HEK293T (cell line): ENCODE measurements at regions not wholly inside any gene's neighbourhood (a gene's known extent, or its start where the extent isn't known, plus 50 kb on each side); places are given as distances from the start of the nearest gene placed in this dataset.

Experiments
- CTCF ChIA-PET: fragments of 350-600 bp; formaldehyde crosslinking; extraction: SDS; loops from one replicate; lab custom pipeline; 2021; ENCODE audit warnings: antibody characterized with exemption, inconsistent platforms; lab: Yijun Ruan, JAX
- POLR2A ChIA-PET: fragments of 350-600 bp; formaldehyde crosslinking; extraction: SDS; loops from one replicate; lab custom pipeline; 2020; ENCODE audit warnings: antibody characterized with exemption, inconsistent platforms; lab: Yijun Ruan, JAX
- DNase-seq: peaks from one replicate; pipeline ENCODE4 v3.0.0; 2012; ENCODE audit warnings: mixed read lengths; ENCODE audit errors: extremely low spot score
- ARNT ChIP-seq: fragments of 450-650 bp; IDR thresholded peaks from 2 replicates; pipeline ENCODE4 v1.6.1; 2017; ENCODE audit warnings: mild to moderate bottlenecking
- BHLHE40 ChIP-seq: fragments of 450-650 bp; IDR thresholded peaks from 2 replicates; pipeline ENCODE4 v1.6.1; 2016; ENCODE audit warnings: mild to moderate bottlenecking, moderate library complexity, borderline replicate concordance
- CTBP1 ChIP-seq: fragments of 450-650 bp; IDR thresholded peaks from 2 replicates; pipeline ENCODE4 v1.6.1; 2016; ENCODE audit warnings: borderline replicate concordance
- ELF4 ChIP-seq: fragments of 450-650 bp; IDR thresholded peaks from 2 replicates; pipeline ENCODE4 v1.6.1; 2017; ENCODE audit warnings: antibody characterized with exemption
- FOXA1 ChIP-seq: fragments of 450-650 bp; IDR thresholded peaks from 2 replicates; pipeline ENCODE4 v1.6.1; 2016; ENCODE audit warnings: mild to moderate bottlenecking
- FOXK2 ChIP-seq: fragments of 450-650 bp; IDR thresholded peaks from 2 replicates; pipeline ENCODE4 v1.6.1; 2016; ENCODE audit warnings: mild to moderate bottlenecking
- FOXM1 ChIP-seq: fragments of 450-650 bp; IDR thresholded peaks from 2 replicates; pipeline ENCODE4 v1.6.1; 2017; ENCODE audit warnings: mild to moderate bottlenecking, borderline replicate concordance
- HDGF ChIP-seq: fragments of 450-650 bp; IDR thresholded peaks from 2 replicates; pipeline ENCODE4 v1.6.1; 2017; ENCODE audit warnings: antibody characterized with exemption, borderline replicate concordance
- L3MBTL2 ChIP-seq: fragments of 450-650 bp; conservative IDR thresholded peaks from 2 replicates; pipeline ENCODE4 v1.6.1; 2016; ENCODE audit warnings: mild to moderate bottlenecking
- LEF1 ChIP-seq: fragments of 450-650 bp; IDR thresholded peaks from 2 replicates; pipeline ENCODE4 v1.6.1; 2017; ENCODE audit warnings: mild to moderate bottlenecking, borderline replicate concordance
- NFRKB ChIP-seq: fragments of 450-650 bp; IDR thresholded peaks from 2 replicates; pipeline ENCODE4 v1.6.1; 2016; ENCODE audit warnings: mild to moderate bottlenecking, moderate library complexity
- SP1 ChIP-seq: fragments of 450-650 bp; IDR thresholded peaks from 2 replicates; pipeline ENCODE4 v1.6.1; 2017
- SUZ12 ChIP-seq: fragments of 450-650 bp; IDR thresholded peaks from 2 replicates; pipeline ENCODE4 v1.6.1; 2016; ENCODE audit warnings: mild to moderate bottlenecking
- TARDBP ChIP-seq: fragments of 450-650 bp; IDR thresholded peaks from 2 replicates; pipeline ENCODE4 v1.6.1; 2016
- ZNF384 ChIP-seq: fragments of 450-650 bp; IDR thresholded peaks from 2 replicates; pipeline ENCODE4 v1.6.1; 2016
- TF ChIP-seq, protein P1 (sequence below): fragments of 450-650 bp; IDR thresholded peaks from 2 replicates; pipeline ENCODE4 v1.6.1; 2016

DNA sequence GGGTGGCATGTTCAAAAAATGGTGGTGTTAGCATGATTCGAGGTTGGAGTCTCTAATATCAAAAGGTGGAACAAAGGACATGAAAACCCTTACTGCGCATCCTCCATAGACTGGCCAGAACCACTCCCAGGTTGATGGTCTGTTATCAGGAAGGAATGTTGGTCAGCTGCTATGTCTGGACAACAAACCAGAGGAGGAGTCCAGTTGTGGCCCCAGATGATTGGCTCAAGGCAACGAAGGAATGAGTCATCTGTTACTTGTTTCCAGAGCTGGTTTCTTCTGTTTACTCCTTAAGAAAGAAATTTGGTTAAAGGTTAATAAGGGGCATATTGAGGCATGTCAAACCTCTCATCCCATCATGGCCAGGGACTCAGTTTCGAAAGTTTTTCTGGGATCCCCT is 56.8 kb upstream of the GRIA4 start:
- TF ChIP-seq SP1 = no peak
- no peak for TF ChIP-seq ZNF384
- no peak for TF ChIP-seq TARDBP
- TF ChIP-seq, protein P1, sequence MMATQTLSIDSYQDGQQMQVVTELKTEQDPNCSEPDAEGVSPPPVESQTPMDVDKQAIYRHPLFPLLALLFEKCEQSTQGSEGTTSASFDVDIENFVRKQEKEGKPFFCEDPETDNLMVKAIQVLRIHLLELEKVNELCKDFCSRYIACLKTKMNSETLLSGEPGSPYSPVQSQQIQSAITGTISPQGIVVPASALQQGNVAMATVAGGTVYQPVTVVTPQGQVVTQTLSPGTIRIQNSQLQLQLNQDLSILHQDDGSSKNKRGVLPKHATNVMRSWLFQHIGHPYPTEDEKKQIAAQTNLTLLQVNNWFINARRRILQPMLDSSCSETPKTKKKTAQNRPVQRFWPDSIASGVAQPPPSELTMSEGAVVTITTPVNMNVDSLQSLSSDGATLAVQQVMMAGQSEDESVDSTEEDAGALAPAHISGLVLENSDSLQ = no peak
- no peak for TF ChIP-seq FOXM1
- TF ChIP-seq FOXK2 = no peak
- no peak for TF ChIP-seq FOXA1
- TF ChIP-seq SUZ12 = no peak
- no peak for TF ChIP-seq LEF1
- TF ChIP-seq NFRKB = no peak
- no peak for TF ChIP-seq ARNT
- TF ChIP-seq HDGF = no peak
- no peak for TF ChIP-seq BHLHE40
- no peak for TF ChIP-seq CTBP1
- no peak for TF ChIP-seq L3MBTL2
- no peak for TF ChIP-seq ELF4
- POLR2A ChIA-PET = no interaction called here
- no peak for DNase-seq
- CTCF ChIA-PET = no interaction called here

DNA sequence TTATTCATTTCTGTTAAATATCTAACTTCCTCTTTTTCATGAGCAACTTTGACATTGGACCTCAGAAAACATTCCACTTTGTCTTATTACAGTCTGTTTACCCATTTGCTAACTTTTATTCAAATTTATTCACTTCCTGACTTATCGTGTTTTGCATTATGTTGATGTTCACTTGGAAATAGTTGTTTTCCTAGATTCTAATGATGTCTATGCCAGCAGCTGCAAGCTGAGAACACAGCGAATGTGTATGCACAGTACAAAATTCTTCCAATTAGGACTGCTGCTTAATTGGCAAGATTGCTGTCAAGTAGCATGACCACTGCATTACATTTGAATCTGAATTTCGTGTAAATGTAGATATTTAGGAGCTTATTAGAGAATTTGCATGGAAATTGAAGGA is 61.5 kb upstream of the GRIA4 start:
- TF ChIP-seq BHLHE40 = no peak
- no peak for TF ChIP-seq SUZ12
- TF ChIP-seq FOXM1 = no peak
- TF ChIP-seq ARNT = no peak
- TF ChIP-seq HDGF = no peak
- TF ChIP-seq FOXK2 = no peak
- TF ChIP-seq TARDBP = no peak
- TF ChIP-seq NFRKB = no peak
- no peak for TF ChIP-seq SP1
- no peak for TF ChIP-seq LEF1
- no peak for TF ChIP-seq ZNF384
- TF ChIP-seq CTBP1 = no peak
- ChIA-PET CTCF (no interaction called here), POLR2A (no interaction called here)
- DNase-seq = no peak

DNA sequence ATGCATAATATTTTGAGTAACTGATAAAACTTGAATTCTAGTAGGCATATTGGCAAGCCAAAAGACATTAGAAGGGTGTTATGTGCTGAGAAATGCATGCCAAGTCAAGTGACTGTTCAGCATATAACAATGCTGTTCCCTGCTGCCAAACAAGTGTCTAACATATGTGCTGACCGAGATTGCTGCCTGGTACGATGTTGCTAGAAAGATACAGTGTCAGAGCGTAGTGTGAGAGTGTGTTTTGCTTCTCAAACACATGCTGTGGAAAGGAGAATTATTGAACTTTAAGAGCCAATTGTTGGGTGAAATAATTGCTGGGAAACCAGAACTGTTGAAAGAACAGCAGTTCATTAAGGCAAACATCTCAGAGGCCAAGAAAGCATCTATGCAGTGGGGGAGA is 71.3 kb upstream of the GRIA4 start:
- CTCF ChIA-PET = no interaction called here

DNA sequence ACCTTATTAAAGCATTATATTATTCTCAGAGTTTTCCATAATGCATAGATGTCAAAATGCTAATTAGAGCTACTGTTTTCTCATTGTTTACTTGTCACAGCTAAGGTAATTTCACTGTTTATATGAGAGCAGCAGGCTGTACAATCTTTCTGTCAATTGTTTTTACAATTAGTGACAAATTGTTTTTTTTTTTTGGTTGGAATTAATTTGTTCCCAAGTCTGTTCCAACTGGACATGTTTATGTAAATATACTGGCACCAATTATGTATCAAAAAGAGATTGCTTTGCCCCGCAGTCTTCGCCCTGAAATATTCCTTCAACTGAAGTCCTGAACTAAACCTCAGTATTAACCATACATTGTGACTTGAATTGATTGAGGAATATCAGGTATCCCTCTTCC is 72.3 kb upstream of the GRIA4 start:
- POLR2A ChIA-PET = no interaction called here
- no peak for DNase-seq
- TF ChIP-seq ARNT (no peak), SP1 (no peak), FOXM1 (no peak), HDGF (no peak), CTBP1 (no peak), LEF1 (no peak), L3MBTL2 (no peak), FOXK2 (no peak), ELF4 (no peak), BHLHE40 (no peak), TARDBP (no peak), SUZ12 (no peak), FOXA1 (no peak), NFRKB (no peak), ZNF384 (no peak)
- TF ChIP-seq, protein P1 = no peak
- CTCF ChIA-PET = no interaction called here

More for the DNA sequence above, 71.3 kb upstream of the GRIA4 start:
- POLR2A ChIA-PET = no interaction called here
- no peak for DNase-seq
- no peak for TF ChIP-seq L3MBTL2
- no peak for TF ChIP-seq TARDBP
- TF ChIP-seq FOXM1 = no peak
- no peak for TF ChIP-seq ARNT
- no peak for TF ChIP-seq NFRKB

DNA sequence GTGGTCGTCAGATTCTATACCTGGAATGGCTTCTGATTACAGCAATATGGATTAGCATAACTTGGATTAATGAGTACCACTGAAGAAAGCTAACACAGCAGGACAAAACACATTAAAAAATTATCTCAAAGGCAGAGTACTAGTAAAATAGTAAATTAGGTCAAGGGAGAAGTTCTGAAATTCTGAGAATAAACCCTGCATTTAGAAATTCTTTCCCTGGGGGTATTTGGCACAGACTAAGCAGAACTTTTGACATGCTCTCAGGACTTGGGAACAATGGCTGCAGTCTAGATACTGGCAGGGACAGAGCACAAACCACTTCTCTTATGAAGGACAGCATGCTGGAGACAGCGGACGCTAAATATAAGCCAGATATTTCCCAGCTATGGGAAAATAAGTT is 85.6 kb upstream of the GRIA4 start:
- ChIA-PET CTCF (interaction anchor here (0.7 kb wide), 1 partner anchor 58 kb away, joined by 12 read pairs; no protein-coding TSS in a partner anchor), POLR2A (no interaction called here)
- TF ChIP-seq HDGF (no peak), FOXM1 (no peak), TARDBP (no peak), BHLHE40 (no peak), LEF1 (no peak), L3MBTL2 (no peak), FOXK2 (no peak), FOXA1 (no peak), SP1 (no peak)
- no peak for DNase-seq

DNA sequence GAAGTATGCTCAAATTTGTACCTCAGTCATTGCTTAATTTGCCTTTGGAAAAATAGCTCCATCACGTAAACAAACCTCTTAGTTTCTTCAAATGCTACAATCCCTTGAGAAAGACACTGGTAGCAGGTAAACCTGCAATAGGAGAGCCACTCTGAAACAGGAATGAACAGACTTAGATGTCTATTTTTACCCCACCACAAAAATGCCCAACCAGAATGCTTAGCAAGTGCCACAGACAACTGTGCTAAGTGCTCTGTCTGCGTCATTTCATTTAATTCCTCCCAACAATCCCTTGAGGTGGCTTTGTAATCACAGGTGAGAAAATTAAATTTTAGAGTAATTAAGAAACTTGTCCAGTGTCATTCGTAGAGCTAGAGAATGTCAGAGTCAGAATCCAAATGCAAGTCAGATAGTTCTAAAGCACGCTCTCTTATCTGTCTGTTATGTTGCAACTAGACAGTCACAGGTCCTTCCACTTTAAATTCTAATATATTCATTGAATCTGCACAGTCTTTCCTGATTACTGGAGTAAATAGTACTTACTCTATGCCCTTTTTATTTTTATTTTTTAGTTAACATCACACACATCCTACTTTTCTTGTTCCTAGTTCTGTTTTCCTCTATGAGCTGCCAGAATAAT is 89.0 kb upstream of the GRIA4 start:
- POLR2A ChIA-PET = no interaction called here
- no peak for DNase-seq
- CTCF ChIA-PET = no interaction called here
- no peak for TF ChIP-seq SP1
- no peak for TF ChIP-seq SUZ12
- TF ChIP-seq ZNF384 = no peak

DNA sequence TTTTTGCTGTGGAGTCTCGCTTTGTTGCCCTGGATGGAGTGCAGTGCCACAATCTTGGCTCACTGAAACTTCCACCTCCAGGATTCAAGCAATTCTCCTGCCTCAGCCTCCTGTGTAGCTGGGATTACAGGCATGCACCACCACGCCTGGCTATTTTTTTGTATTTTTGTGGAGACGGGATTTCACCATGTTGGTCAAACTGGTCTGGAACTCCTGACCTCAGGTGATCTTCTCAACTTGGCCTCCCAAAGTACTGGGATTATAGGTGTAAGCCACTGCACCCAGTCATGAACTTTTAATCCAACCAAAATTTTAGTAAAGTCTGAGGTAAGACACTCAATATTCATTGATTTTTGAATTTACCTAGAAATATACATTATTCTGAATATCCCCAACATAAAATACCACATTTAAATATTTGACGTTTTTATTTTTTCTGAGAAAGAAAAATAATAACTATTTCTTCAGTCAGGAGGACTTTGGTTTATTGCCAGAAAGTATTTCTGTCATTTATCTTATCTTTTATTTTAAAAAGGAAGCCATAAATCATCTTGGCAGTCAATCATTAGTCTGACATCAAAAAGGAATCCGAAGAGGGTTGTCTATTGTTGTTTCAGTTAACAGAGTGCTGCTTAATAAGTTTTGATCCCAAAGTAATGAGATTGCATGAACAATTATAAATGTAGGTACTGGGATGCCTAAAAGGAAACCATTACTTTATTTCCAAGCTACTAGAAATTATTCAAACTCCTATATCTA is 102.2 kb upstream of the GRIA4 start:
- ChIA-PET POLR2A (no interaction called here), CTCF (interaction anchor here (0.7 kb wide), 1 partner anchor 1071 kb away, joined by 3 read pairs; no protein-coding TSS in a partner anchor)
- no peak for TF ChIP-seq LEF1
- TF ChIP-seq SP1 = no peak
- TF ChIP-seq ARNT = no peak
- TF ChIP-seq, protein P1 = peak; percentile 59
- no peak for TF ChIP-seq ELF4
- no peak for TF ChIP-seq SUZ12
- no peak for TF ChIP-seq FOXA1
- DNase-seq = no peak
